IMR-90 (cell line): ENCODE measurements at regions not wholly inside any gene's neighbourhood (a gene's known extent, or its start where the extent isn't known, plus 50 kb on each side); places are given as distances from the start of the nearest gene placed in this dataset.

Experiments
- CEBPB ChIP-seq: IDR thresholded peaks from 2 replicates; pipeline ENCODE4 v1.6.1; 2012; ENCODE audit warnings: low read depth, low read length, improper control_type of control experiment
- POLR2A ChIP-seq: IDR thresholded peaks from 2 replicates; pipeline ENCODE4 v1.6.1; 2012; ENCODE audit warnings: mild to moderate bottlenecking, low read depth, low read length
- SMC3 ChIP-seq: fragments of 150-350 bp; IDR thresholded peaks from 2 replicates; pipeline ENCODE4 v1.6.1; 2016; ENCODE audit warnings: low read depth, mild to moderate bottlenecking, antibody characterized with exemption, low read length, moderate library complexity
- TF ChIP-seq, protein P1 (sequence below): conservative IDR thresholded peaks from 2 replicates; pipeline ENCODE4 v1.5.1; 2012; ENCODE audit warnings: mild to moderate bottlenecking, low read depth, low read length, improper control_type of control experiment

DNA sequence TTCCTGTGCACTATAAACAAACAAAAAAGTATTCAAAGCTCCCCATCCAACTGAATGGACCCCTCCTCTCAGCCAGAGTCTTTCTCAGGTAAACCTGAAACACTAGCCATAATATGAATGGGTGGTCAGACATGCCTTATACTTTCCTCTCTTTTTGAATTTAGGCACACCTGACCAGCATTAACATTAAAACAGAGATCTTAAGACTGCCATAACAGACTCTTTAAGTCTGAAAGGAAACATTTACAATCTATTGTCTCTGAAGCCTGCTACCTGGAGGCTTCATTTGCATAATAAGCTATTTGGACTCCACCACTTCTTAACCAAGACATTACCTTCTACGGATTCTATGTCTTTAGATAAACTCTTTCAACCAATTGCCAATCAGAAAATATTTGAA lies 56.9 kb upstream of the SPIN4 start:
- TF ChIP-seq, protein P1, sequence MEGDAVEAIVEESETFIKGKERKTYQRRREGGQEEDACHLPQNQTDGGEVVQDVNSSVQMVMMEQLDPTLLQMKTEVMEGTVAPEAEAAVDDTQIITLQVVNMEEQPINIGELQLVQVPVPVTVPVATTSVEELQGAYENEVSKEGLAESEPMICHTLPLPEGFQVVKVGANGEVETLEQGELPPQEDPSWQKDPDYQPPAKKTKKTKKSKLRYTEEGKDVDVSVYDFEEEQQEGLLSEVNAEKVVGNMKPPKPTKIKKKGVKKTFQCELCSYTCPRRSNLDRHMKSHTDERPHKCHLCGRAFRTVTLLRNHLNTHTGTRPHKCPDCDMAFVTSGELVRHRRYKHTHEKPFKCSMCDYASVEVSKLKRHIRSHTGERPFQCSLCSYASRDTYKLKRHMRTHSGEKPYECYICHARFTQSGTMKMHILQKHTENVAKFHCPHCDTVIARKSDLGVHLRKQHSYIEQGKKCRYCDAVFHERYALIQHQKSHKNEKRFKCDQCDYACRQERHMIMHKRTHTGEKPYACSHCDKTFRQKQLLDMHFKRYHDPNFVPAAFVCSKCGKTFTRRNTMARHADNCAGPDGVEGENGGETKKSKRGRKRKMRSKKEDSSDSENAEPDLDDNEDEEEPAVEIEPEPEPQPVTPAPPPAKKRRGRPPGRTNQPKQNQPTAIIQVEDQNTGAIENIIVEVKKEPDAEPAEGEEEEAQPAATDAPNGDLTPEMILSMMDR = no peak
- TF ChIP-seq POLR2A (no peak), SMC3 (no peak), CEBPB (no peak)
